B cell (primary cell): ENCODE measurements at regions not wholly inside any gene's neighbourhood (a gene's known extent, or its start where the extent isn't known, plus 50 kb on each side); places are given as distances from the start of the nearest gene placed in this dataset.

ENCODE experiments used
- CTCF ChIP-seq: fragments of 200-600 bp; IDR thresholded peaks from one replicate; pipeline ENCODE4 v1.8.0; 2022; ENCODE audit warnings: antibody characterized with exemption, mild to moderate bottlenecking
- EZH2 ChIP-seq: IDR thresholded peaks from 2 replicates; pipeline ENCODE4 v1.6.1; 2012; ENCODE audit warnings: borderline replicate concordance, low read depth, mild to moderate bottlenecking, moderate library complexity, low read length; ENCODE audit not compliant: insufficient read depth, poor library complexity, severe bottlenecking

DNA sequence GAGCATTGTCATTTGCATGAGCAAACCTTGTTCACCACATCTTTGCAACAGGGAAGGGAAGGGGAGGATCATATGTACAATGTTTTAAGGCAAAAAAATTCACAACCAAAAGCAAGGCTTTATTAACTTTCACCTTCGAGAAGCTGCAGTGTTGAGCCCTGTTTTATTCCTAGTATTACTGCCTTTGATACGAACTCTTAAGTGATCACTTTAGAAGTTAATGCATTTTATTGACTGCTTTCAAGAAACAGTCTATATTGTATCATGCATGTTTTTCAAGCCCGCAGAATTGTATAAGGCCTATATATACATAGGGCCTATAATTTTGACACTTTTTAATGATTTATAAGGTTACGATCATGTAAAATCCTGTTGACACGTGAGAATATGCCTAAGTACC lies 117.5 kb upstream of the VPREB1 start:
- TF ChIP-seq CTCF (no peak), EZH2 (no peak)
